ENCODE measurements at regions not wholly inside any gene's neighbourhood (a gene's known extent, or its start where the extent isn't known, plus 50 kb on each side); places are given as distances from the start of the nearest gene placed in this dataset.

- no peak for DNase-seq
- Histone ChIP-seq H3K4me3 (ENCODE audit: low read length) (no peak overlapping the region), H3K4me1 (ENCODE audit: control insufficient read depth, insufficient read depth, low read length) (no peaks in the 10 kb centered on the region), H3K9me3 (ENCODE audit: control insufficient read depth, insufficient read depth, low read length) (no peaks in the 10 kb centered on the region), H3K27me3 (ENCODE audit: control insufficient read depth, insufficient read depth, low read length) (no peaks in the 10 kb centered on the region), H3K36me3 (ENCODE audit: control insufficient read depth, insufficient read depth, low read length) (no peaks in the 10 kb centered on the region), H3K27ac (ENCODE audit: low read length) (no peak overlapping the region)
- Mint-ChIP-seq H3K4me1 (no peaks in the 10 kb centered on the region), H3K9me3 (peaks cover 0 to 3% of the 10 kb centered on the region in 2 donors), H3K27me3 (ENCODE audit: low read depth in 2 of 2) (no peaks in the 10 kb centered on the region), H3K36me3 (no peaks in the 10 kb centered on the region), H3K27ac (no peak overlapping the region), H3K4me3 (no peak overlapping the region)
- 92% methylated on average over 7 of the region's 7 CpGs for WGBS (ENCODE audit: insufficient coverage)
- intact Hi-C loops (cut with micrococcal nuclease): no loop called here
- ATAC-seq: no peak
- no peak for TF ChIP-seq CTCF (IDR thresholded peaks at IDR 0.05)
Observed at GRCh38 chr5:5648694-5649093, 226.2 kb downstream of the ICE1 start.

GRCh38 chr5:5645891-5646290 is 223.4 kb downstream of the ICE1 start:
- DNase-seq (no peak), ATAC-seq (no peak)
- Mint-ChIP-seq H3K27ac (no peak overlapping the region), H3K4me3 (no peak overlapping the region), H3K4me1 (no peaks in the 10 kb centered on the region), H3K36me3 (no peaks in the 10 kb centered on the region), H3K27me3 (ENCODE audit: low read depth in 2 of 2) (peaks cover 0 to 7% of the 10 kb centered on the region in 2 donors), H3K9me3 (peaks cover 0 to 3% of the 10 kb centered on the region in 2 donors)
- no peaks in the 10 kb centered on the region for H3K36me3 ChIP-seq (ENCODE audit: control insufficient read depth, insufficient read depth, low read length)
- no peaks in the 10 kb centered on the region for H3K4me1 ChIP-seq (ENCODE audit: control insufficient read depth, insufficient read depth, low read length)
- WGBS (ENCODE audit: insufficient coverage): 87% methylated on average over 5 of the region's 5 CpGs
- H3K27me3 ChIP-seq (ENCODE audit: control insufficient read depth, insufficient read depth, low read length): no peaks in the 10 kb centered on the region
- H3K4me3 ChIP-seq (ENCODE audit: low read length): no peak overlapping the region
- H3K27ac ChIP-seq (ENCODE audit: low read length): no peak overlapping the region
- TF ChIP-seq CTCF (IDR thresholded peaks at IDR 0.05): no peak
- no peaks in the 10 kb centered on the region for H3K9me3 ChIP-seq (ENCODE audit: control insufficient read depth, insufficient read depth, low read length)
- intact Hi-C loops (cut with micrococcal nuclease): no loop called here

GRCh38 chr5:5645198-5645597 is 222.7 kb downstream of the ICE1 start:
- no peak overlapping the region for H3K27ac Mint-ChIP-seq
- DNase-seq (no peak), ATAC-seq (no peak)
- H3K36me3 Mint-ChIP-seq: no peaks in the 10 kb centered on the region
- TF ChIP-seq CTCF (IDR thresholded peaks at IDR 0.05): no peak
- H3K9me3 Mint-ChIP-seq: peaks cover 0 to 3% of the 10 kb centered on the region in 2 donors
- intact Hi-C loops (cut with micrococcal nuclease): no loop called here
- H3K4me3 ChIP-seq (ENCODE audit: low read length): no peak overlapping the region
- H3K4me3 Mint-ChIP-seq: no peak overlapping the region
- no peaks in the 10 kb centered on the region for H3K4me1 ChIP-seq (ENCODE audit: control insufficient read depth, insufficient read depth, low read length)
- H3K27ac ChIP-seq (ENCODE audit: low read length): no peak overlapping the region
- H3K27me3 ChIP-seq (ENCODE audit: control insufficient read depth, insufficient read depth, low read length): no peaks in the 10 kb centered on the region
- no peaks in the 10 kb centered on the region for H3K4me1 Mint-ChIP-seq
- H3K27me3 Mint-ChIP-seq (ENCODE audit: low read depth in 2 of 2): peaks cover 0 to 7% of the 10 kb centered on the region in 2 donors
- no peaks in the 10 kb centered on the region for H3K9me3 ChIP-seq (ENCODE audit: control insufficient read depth, insufficient read depth, low read length)
- 69% methylated on average over 2 of the region's 2 CpGs for WGBS (ENCODE audit: insufficient coverage)
- no peaks in the 10 kb centered on the region for H3K36me3 ChIP-seq (ENCODE audit: control insufficient read depth, insufficient read depth, low read length)

GRCh38 chr5:5644249-5644648 is 221.8 kb downstream of the ICE1 start:
- Mint-ChIP-seq H3K4me1 (no peaks in the 10 kb centered on the region), H3K36me3 (no peaks in the 10 kb centered on the region), H3K27ac (no peak overlapping the region), H3K4me3 (no peak overlapping the region), H3K9me3 (peaks cover 0 to 3% of the 10 kb centered on the region in 2 donors), H3K27me3 (ENCODE audit: low read depth in 2 of 2) (peaks cover 0 to 7% of the 10 kb centered on the region in 2 donors)
- Histone ChIP-seq H3K27ac (ENCODE audit: low read length) (no peak overlapping the region), H3K4me3 (ENCODE audit: low read length) (no peak overlapping the region), H3K36me3 (ENCODE audit: control insufficient read depth, insufficient read depth, low read length) (no peaks in the 10 kb centered on the region), H3K27me3 (ENCODE audit: control insufficient read depth, insufficient read depth, low read length) (no peaks in the 10 kb centered on the region), H3K4me1 (ENCODE audit: control insufficient read depth, insufficient read depth, low read length) (no peaks in the 10 kb centered on the region), H3K9me3 (ENCODE audit: control insufficient read depth, insufficient read depth, low read length) (no peaks in the 10 kb centered on the region)
- 82% methylated on average over 5 of the region's 6 CpGs for WGBS (ENCODE audit: insufficient coverage)
- intact Hi-C loops (cut with micrococcal nuclease): no loop called here
- TF ChIP-seq CTCF (IDR thresholded peaks at IDR 0.05): no peak
- no peak for DNase-seq
- no peak for ATAC-seq
